Neural progenitor cell (in vitro differentiated cells): ENCODE measurements at regions not wholly inside any gene's neighbourhood (a gene's known extent, or its start where the extent isn't known, plus 50 kb on each side); places are given as distances from the start of the nearest gene placed in this dataset.
"Not testable (repeated sequence)": the region's sequence is repeated elsewhere in the genome, so short reads cannot be mapped to it uniquely, and the experiment has no call there.

Source experiments
- DNase-seq: peaks from one replicate; pipeline ENCODE4 v3.0.0-alpha.2; 2016; ENCODE audit warnings: low spot score
- H2AFZ ChIP-seq: fragments of 200-600 bp; sonication (generic); replicated peaks from 2 replicates; pipeline ENCODE4 v1.6.1; 2016; ENCODE audit warnings: antibody characterized with exemption
- H3F3A ChIP-seq: fragments of 200-600 bp; sonication (generic); 2 replicates; pipeline ENCODE4 v1.6.1; 2016; ENCODE audit warnings: antibody characterized with exemption, low read depth
- H3K27ac ChIP-seq: fragments of 200-600 bp; sonication (generic); 2 replicates; pipeline ENCODE4 v1.5.1; 2016; ENCODE audit warnings: mild to moderate bottlenecking
- H3K27me3 ChIP-seq: fragments of 200-600 bp; sonication (generic); 2 replicates; pipeline ENCODE4 v1.6.1; 2016; ENCODE audit warnings: mild to moderate bottlenecking, moderate library complexity
- H3K36me3 ChIP-seq: fragments of 200-600 bp; sonication (generic); 2 replicates; pipeline ENCODE4 v1.5.1; 2016
- H3K4me1 ChIP-seq: fragments of 200-600 bp; sonication (generic); 2 replicates; pipeline ENCODE4 v1.6.1; 2016; ENCODE audit warnings: mixed run types
- H3K4me2 ChIP-seq: fragments of 200-600 bp; sonication (generic); 2 replicates; pipeline ENCODE4 v1.6.1; 2016
- H3K4me3 ChIP-seq: fragments of 200-600 bp; sonication (generic); 2 replicates; pipeline ENCODE4 v1.5.1; 2016
- H3K79me2 ChIP-seq: fragments of 200-600 bp; sonication (generic); 2 replicates; pipeline ENCODE4 v1.6.1; 2016; ENCODE audit warnings: low read depth
- H3K9ac ChIP-seq: fragments of 200-600 bp; sonication (generic); 2 replicates; pipeline ENCODE4 v1.6.1; 2016
- H3K9me3 ChIP-seq: fragments of 200-600 bp; sonication (generic); 2 replicates; pipeline ENCODE4 v1.5.1; 2016; ENCODE audit warnings: low read depth
- H4K20me1 ChIP-seq: fragments of 200-600 bp; sonication (generic); 2 replicates; pipeline ENCODE4 v1.6.1; 2016; ENCODE audit warnings: low read depth
- H3K27ac Mint-ChIP-seq: 3 replicates; pipeline ENCODE4 v1.8.0; 2021; ENCODE audit warnings: mixed read lengths
- H3K27me3 Mint-ChIP-seq: 2 replicates; pipeline ENCODE4 v1.8.0; 2022; ENCODE audit warnings: low read depth, mild to moderate bottlenecking, inconsistent platforms, moderate library complexity, mixed read lengths; ENCODE audit not compliant: insufficient read depth
- H3K36me3 Mint-ChIP-seq: 3 replicates; pipeline ENCODE4 v1.8.0; 2021; ENCODE audit warnings: mixed read lengths
- H3K4me1 Mint-ChIP-seq: 3 replicates; pipeline ENCODE4 v1.8.0; 2021; ENCODE audit warnings: mixed read lengths
- H3K4me3 Mint-ChIP-seq: 3 replicates; pipeline ENCODE4 v1.8.0; 2021; ENCODE audit warnings: mild to moderate bottlenecking, moderate library complexity, mixed read lengths
- H3K9me3 Mint-ChIP-seq: 3 replicates; pipeline ENCODE4 v1.8.0; 2020; ENCODE audit warnings: mixed read lengths
- CTCF ChIP-seq: fragments of 200-600 bp; sonication (generic); IDR thresholded peaks from 2 replicates; pipeline ENCODE4 v1.5.1; 2017; ENCODE audit warnings: antibody characterized with exemption, mild to moderate bottlenecking
- EZH2 ChIP-seq: fragments of 200-600 bp; sonication (generic); IDR thresholded peaks from 2 replicates; pipeline ENCODE4 v1.6.1; 2017; ENCODE audit warnings: antibody characterized with exemption, mild to moderate bottlenecking, moderate library complexity
- EZH2phosphoT487 ChIP-seq: fragments of 200-600 bp; sonication (generic); IDR thresholded peaks from 2 replicates; pipeline ENCODE4 v1.6.1; 2017; ENCODE audit warnings: antibody characterized with exemption

- Histone ChIP-seq H3K4me1 (no peaks in the 10 kb centered on the region), H4K20me1 (no peaks in the 10 kb centered on the region), H3K27ac (no peak overlapping the region), H3K79me2 (no peaks in the 10 kb centered on the region), H3K4me3 (no peak overlapping the region), H3K36me3 (no peaks in the 10 kb centered on the region), H3K27me3 (no peaks in the 10 kb centered on the region), H3F3A (no peaks in the 10 kb centered on the region), H3K9ac (no peak overlapping the region), H3K9me3 (no peaks in the 10 kb centered on the region), H2AFZ (no peak overlapping the region), H3K4me2 (no peak overlapping the region)
- Mint-ChIP-seq H3K9me3 (peaks cover 2% of the 10 kb centered on the region), H3K27ac (no peak overlapping the region), H3K4me3 (no peak overlapping the region), H3K27me3 (peaks cover 5% of the 10 kb centered on the region), H3K36me3 (no peaks in the 10 kb centered on the region), H3K4me1 (no peaks in the 10 kb centered on the region)
- no peak for DNase-seq
- no peak for TF ChIP-seq CTCF
- TF ChIP-seq EZH2phosphoT487 = no peak
- TF ChIP-seq EZH2 = no peak
These were observed 286.0 kb downstream of the SUCLG1 start for GRCh38 chr2:84173041-84173440.

GRCh38 chr2:84170979-84171378, 288.1 kb downstream of the SUCLG1 start:
- no peak overlapping the region for H3K4me2 ChIP-seq
- Mint-ChIP-seq H3K36me3 (no peaks in the 10 kb centered on the region), H3K4me3 (no peak overlapping the region), H3K4me1 (no peaks in the 10 kb centered on the region), H3K9me3 (peaks cover 2% of the 10 kb centered on the region), H3K27me3 (peaks cover 5% of the 10 kb centered on the region), H3K27ac (no peak overlapping the region)
- no peaks in the 10 kb centered on the region for H3K27me3 ChIP-seq
- H3K4me3 ChIP-seq = no peak overlapping the region
- H2AFZ ChIP-seq = no peak overlapping the region
- H3K27ac ChIP-seq = no peak overlapping the region
- H3K79me2 ChIP-seq = no peaks in the 10 kb centered on the region
- H3F3A ChIP-seq = no peaks in the 10 kb centered on the region
- no peaks in the 10 kb centered on the region for H3K9me3 ChIP-seq
- no peaks in the 10 kb centered on the region for H3K36me3 ChIP-seq
- no peak overlapping the region for H3K9ac ChIP-seq
- DNase-seq = no peak
- no peak for TF ChIP-seq EZH2phosphoT487
- H3K4me1 ChIP-seq = no peaks in the 10 kb centered on the region
- H4K20me1 ChIP-seq = no peaks in the 10 kb centered on the region

- peaks cover 2% of the 10 kb centered on the region for H3K9me3 Mint-ChIP-seq
- no peaks in the 10 kb centered on the region for H3K4me1 Mint-ChIP-seq
These were observed 289.2 kb downstream of the SUCLG1 start for GRCh38 chr2:84169871-84170270.

GRCh38 chr2:84168552-84168951, 290.5 kb downstream of the SUCLG1 start:
- H3K4me3 Mint-ChIP-seq, H3K27ac Mint-ChIP-seq, H3K4me1 ChIP-seq, H2AFZ ChIP-seq, H3K9ac ChIP-seq, H3K4me1 Mint-ChIP-seq, H3K36me3 Mint-ChIP-seq, H4K20me1 ChIP-seq, H3F3A ChIP-seq, H3K9me3 ChIP-seq, DNase-seq, H3K4me2 ChIP-seq, H3K27me3 Mint-ChIP-seq, H3K27me3 ChIP-seq, H3K4me3 ChIP-seq, H3K27ac ChIP-seq, H3K79me2 ChIP-seq, H3K9me3 Mint-ChIP-seq, H3K36me3 ChIP-seq: not testable (repeated sequence)

More at GRCh38 chr2:84169871-84170270, 289.2 kb downstream of the SUCLG1 start:
- Mint-ChIP-seq H3K27me3 (peaks cover 5% of the 10 kb centered on the region), H3K4me3 (no peak overlapping the region), H3K36me3 (no peaks in the 10 kb centered on the region), H3K27ac (no peak overlapping the region)
- no peak for TF ChIP-seq EZH2
- TF ChIP-seq CTCF = no peak
- no peak for TF ChIP-seq EZH2phosphoT487
- H3K27ac ChIP-seq = no peak overlapping the region
- no peaks in the 10 kb centered on the region for H3K9me3 ChIP-seq
- no peak overlapping the region for H3K9ac ChIP-seq
- H3K4me3 ChIP-seq = no peak overlapping the region
- no peak overlapping the region for H2AFZ ChIP-seq
- H3K27me3 ChIP-seq = no peaks in the 10 kb centered on the region
- no peaks in the 10 kb centered on the region for H3K36me3 ChIP-seq
- H3K4me2 ChIP-seq = no peak overlapping the region
- no peaks in the 10 kb centered on the region for H4K20me1 ChIP-seq
- H3F3A ChIP-seq = no peaks in the 10 kb centered on the region
- no peaks in the 10 kb centered on the region for H3K4me1 ChIP-seq
- no peaks in the 10 kb centered on the region for H3K79me2 ChIP-seq
- DNase-seq = no peak
